Ovary (tissue), 3 donors: ENCODE measurements at regions not wholly inside any gene's neighbourhood (a gene's known extent, or its start where the extent isn't known, plus 50 kb on each side); places are given as distances from the start of the nearest gene placed in this dataset.

Experiments used
- EP300 ChIP-seq: sonication (generic); formaldehyde crosslinking; IDR thresholded peaks from one replicate; pipeline ENCODE4 v1.6.1; 2017; ENCODE audit warnings: antibody characterized with exemption
- POLR2A ChIP-seq: fragments of 450-650 bp; IDR thresholded peaks from one replicate; pipeline ENCODE4 v1.6.1; 2017; ENCODE audit warnings: antibody characterized with exemption, mild to moderate bottlenecking, moderate library complexity
- TF ChIP-seq, protein P1 (sequence below), 3 donors: fragments of 450-650 bp in 2 of 3; fragments of 200-600 bp in 1 of 3; IDR thresholded peaks; one replicate each; pipeline versions ENCODE4 v1.5.1 to v1.8.0; 2016 to 2022; ENCODE audit warnings: antibody characterized with exemption in 3 of 3, mild to moderate bottlenecking in 1 of 3
- donor health status: DM: no; HTN: no; CAD: no.

DNA sequence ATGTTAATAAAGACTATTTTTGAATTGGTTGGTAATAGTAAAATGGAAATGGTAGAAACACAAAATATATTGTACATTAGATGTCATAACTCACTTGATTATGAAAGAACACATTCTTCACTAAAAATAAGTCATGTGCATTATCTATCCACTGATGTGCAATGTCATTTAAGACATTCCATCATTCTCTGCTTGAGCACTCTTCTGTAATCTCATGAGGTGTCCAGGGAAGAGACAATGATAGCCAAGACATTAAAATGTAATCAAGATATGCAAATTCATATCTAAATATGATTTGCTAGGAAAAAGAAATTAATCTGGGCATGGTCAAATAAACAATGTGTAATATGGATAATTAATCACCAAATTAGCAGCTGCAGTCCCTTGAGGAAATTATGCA lies 422.5 kb downstream of the BTG1 start:
- TF ChIP-seq POLR2A (no peak), EP300 (no peak)
- TF ChIP-seq, protein P1, sequence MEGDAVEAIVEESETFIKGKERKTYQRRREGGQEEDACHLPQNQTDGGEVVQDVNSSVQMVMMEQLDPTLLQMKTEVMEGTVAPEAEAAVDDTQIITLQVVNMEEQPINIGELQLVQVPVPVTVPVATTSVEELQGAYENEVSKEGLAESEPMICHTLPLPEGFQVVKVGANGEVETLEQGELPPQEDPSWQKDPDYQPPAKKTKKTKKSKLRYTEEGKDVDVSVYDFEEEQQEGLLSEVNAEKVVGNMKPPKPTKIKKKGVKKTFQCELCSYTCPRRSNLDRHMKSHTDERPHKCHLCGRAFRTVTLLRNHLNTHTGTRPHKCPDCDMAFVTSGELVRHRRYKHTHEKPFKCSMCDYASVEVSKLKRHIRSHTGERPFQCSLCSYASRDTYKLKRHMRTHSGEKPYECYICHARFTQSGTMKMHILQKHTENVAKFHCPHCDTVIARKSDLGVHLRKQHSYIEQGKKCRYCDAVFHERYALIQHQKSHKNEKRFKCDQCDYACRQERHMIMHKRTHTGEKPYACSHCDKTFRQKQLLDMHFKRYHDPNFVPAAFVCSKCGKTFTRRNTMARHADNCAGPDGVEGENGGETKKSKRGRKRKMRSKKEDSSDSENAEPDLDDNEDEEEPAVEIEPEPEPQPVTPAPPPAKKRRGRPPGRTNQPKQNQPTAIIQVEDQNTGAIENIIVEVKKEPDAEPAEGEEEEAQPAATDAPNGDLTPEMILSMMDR (IDR thresholded peaks at IDR 0.05), result no peak
